GM12878 (cell line): ENCODE measurements at regions not wholly inside any gene's neighbourhood (a gene's known extent, or its start where the extent isn't known, plus 50 kb on each side); places are given as distances from the start of the nearest gene placed in this dataset.

Source experiments
- ATAC-seq: fragments of 200-7000 bp; cut with Tn5 transposase; 3 replicates; pipeline ENCODE4 v1.9.1; 2020; ENCODE audit warnings: mild to moderate bottlenecking, moderate library complexity
- BruUV-seq: library from RNA; stranded (reverse); fragments of 400-500 nt; replicated peaks from 2 replicates; lab custom pipeline; 2021; lab: Mats Ljungman, UMichigan
- CTCF ChIA-PET: fragments of 300-600 bp; sonication (Branson Sonifier 250); formaldehyde crosslinking; extraction: SDS; loops from one replicate; lab custom pipeline; 2021; ENCODE audit warnings: inconsistent platforms; lab: Yijun Ruan, JAX
- POLR2A ChIA-PET: fragments of 350-600 bp; formaldehyde crosslinking; extraction: SDS; loops from one replicate; lab custom pipeline; 2021; ENCODE audit warnings: inconsistent platforms; lab: Charles Lee
- RAD21 ChIA-PET: fragments of 300-600 bp; sonication (Branson Sonifier 250); formaldehyde crosslinking; loops from one replicate; lab custom pipeline; 2023; ENCODE audit warnings: antibody characterized with exemption; ENCODE audit not compliant: unreplicated experiment; lab: Charles Lee
- SMC1A ChIA-PET: fragments of 300-600 bp; sonication (Branson Sonifier 250); formaldehyde crosslinking; loops from one replicate; lab custom pipeline; 2023; ENCODE audit not compliant: unreplicated experiment, uncharacterized antibody; lab: Charles Lee
- DNase-seq: peaks from one replicate; pipeline ENCODE4 v3.0.0-alpha.2; 2011; ENCODE audit warnings: low read depth, low spot score
- FAIRE-seq: peaks from 3 replicates; lab custom pipeline; 2011; peaks lifted over from hg19 to GRCh38; lab: Jason Lieb, UNC
- H2AFZ ChIP-seq: 2 replicates; pipeline ENCODE4 v1.6.0; 2011; ENCODE audit warnings: low read depth, low read length, control low read depth; ENCODE audit not compliant: control insufficient read depth
- H3K27ac ChIP-seq: 2 replicates; pipeline ENCODE4 v1.5.1; 2011; ENCODE audit warnings: control low read depth; ENCODE audit not compliant: control insufficient read depth, insufficient read depth
- H3K27me3 ChIP-seq, 2 experiments: replicated peaks in 1 of 2; 2 replicates each; pipeline versions ENCODE4 v1.6.0 to v1.6.1; 2011; ENCODE audit warnings: low read length in 1 of 2; ENCODE audit not compliant: control insufficient read depth in 2 of 2, insufficient read depth in 2 of 2
- H3K36me3 ChIP-seq, 2 experiments: 2 replicates each; pipeline ENCODE4 v1.5.1; 2011; ENCODE audit warnings: low read length in 1 of 2; ENCODE audit not compliant: control insufficient read depth in 2 of 2, insufficient read depth in 2 of 2
- H3K4me1 ChIP-seq: 2 replicates; pipeline ENCODE4 v1.6.1; 2011; ENCODE audit warnings: mild to moderate bottlenecking, low read length, moderate library complexity, mixed read lengths; ENCODE audit not compliant: control insufficient read depth, insufficient read depth
- H3K4me2 ChIP-seq: 2 replicates; pipeline ENCODE4 v1.6.0; 2011; ENCODE audit warnings: control low read depth; ENCODE audit not compliant: control insufficient read depth, insufficient read depth
- H3K4me3 ChIP-seq: fragments of 200-600 bp; sonication (generic); 2 replicates; pipeline ENCODE4 v1.5.1; 2016
- H3K79me2 ChIP-seq: 2 replicates; pipeline ENCODE4 v1.6.0; 2011; ENCODE audit warnings: low read length; ENCODE audit not compliant: control insufficient read depth, insufficient read depth
- H3K9ac ChIP-seq: 2 replicates; pipeline ENCODE4 v1.8.0; 2011; ENCODE audit warnings: low read length, control low read depth, mixed read lengths; ENCODE audit not compliant: control insufficient read depth, insufficient read depth
- H3K9me3 ChIP-seq: replicated peaks from 3 replicates; pipeline ENCODE4 v1.5.1; 2011; ENCODE audit warnings: mild to moderate bottlenecking, low read length; ENCODE audit not compliant: control insufficient read depth, insufficient read depth
- H4K20me1 ChIP-seq: 2 replicates; pipeline ENCODE4 v1.6.0; 2011; ENCODE audit not compliant: control insufficient read depth, insufficient read depth
- BACH1 ChIP-seq: fragments of 450-650 bp; IDR thresholded peaks from 2 replicates; pipeline ENCODE4 v1.6.1; 2017; ENCODE audit warnings: mild to moderate bottlenecking, borderline replicate concordance
- BRCA1 ChIP-seq: IDR thresholded peaks from 2 replicates; pipeline ENCODE4 v1.6.1; 2011; ENCODE audit warnings: low read depth, low read length, improper control_type of control experiment
- FOXM1 ChIP-seq: IDR thresholded peaks from 2 replicates; pipeline ENCODE4 v1.6.1; 2012; ENCODE audit warnings: low read depth, mild to moderate bottlenecking, inconsistent platforms, low read length, moderate library complexity
- NFYB ChIP-seq: IDR thresholded peaks from 2 replicates; pipeline ENCODE4 v1.6.1; 2011; ENCODE audit warnings: low read depth, mild to moderate bottlenecking, low read length, improper control_type of control experiment, moderate library complexity; ENCODE audit not compliant: insufficient read depth
- NRF1 ChIP-seq: conservative IDR thresholded peaks from 2 replicates; pipeline ENCODE4 v1.6.1; 2011; ENCODE audit warnings: mild to moderate bottlenecking, low read depth, low read length, improper control_type of control experiment
- POLR2AphosphoS2 ChIP-seq: IDR thresholded peaks from 2 replicates; pipeline ENCODE4 v1.6.1; 2011; ENCODE audit warnings: low read depth, mild to moderate bottlenecking, low read length, improper control_type of control experiment, moderate library complexity
- TCF3 ChIP-seq: IDR thresholded peaks from 2 replicates; pipeline ENCODE4 v1.6.1; 2012; ENCODE audit warnings: low read depth, mild to moderate bottlenecking, low read length, borderline replicate concordance; ENCODE audit not compliant: insufficient read depth
- WGBS: methylation state at CpG from one replicate; pipeline ENCODE4 v1.1.6; 2016; ENCODE audit warnings: low lambda C conversion rate; ENCODE audit not compliant: insufficient replicate concordance, insufficient coverage; ENCODE audit errors: missing lambda C conversion rate; 5-methylcytosine and 5-hydroxymethylcytosine counted together
- in situ Hi-C: fragments of 300-500 bp; cut with MboI; formaldehyde crosslinking; loops from 9 replicates; pipeline ENCODE4 v1.14.3; 2018; ENCODE audit warnings: mixed read lengths
- intact Hi-C: fragments of 100-400 bp; cut with micrococcal nuclease; formaldehyde crosslinking; loops from one replicate; pipeline ENCODE4 v1.14.2; 2022; ENCODE audit not compliant: unreplicated experiment
- TF ChIP-seq, protein P1 (sequence below): fragments of 450-650 bp; formaldehyde crosslinking; IDR thresholded peaks from 2 replicates; pipeline ENCODE4 v1.5.0; 2022; ENCODE audit warnings: mild to moderate bottlenecking, missing genetic modification characterization
- TF ChIP-seq, protein P2 (sequence below): fragments of 450-650 bp; IDR thresholded peaks from 2 replicates; pipeline ENCODE4 v1.6.1; 2017; ENCODE audit warnings: mild to moderate bottlenecking, low read depth, inconsistent platforms; ENCODE audit not compliant: poor library complexity, severe bottlenecking
- TF ChIP-seq, protein P3 (sequence below): fragments of 450-650 bp; IDR thresholded peaks from 2 replicates; pipeline ENCODE4 v1.6.1; 2017; ENCODE audit warnings: borderline replicate concordance

DNA sequence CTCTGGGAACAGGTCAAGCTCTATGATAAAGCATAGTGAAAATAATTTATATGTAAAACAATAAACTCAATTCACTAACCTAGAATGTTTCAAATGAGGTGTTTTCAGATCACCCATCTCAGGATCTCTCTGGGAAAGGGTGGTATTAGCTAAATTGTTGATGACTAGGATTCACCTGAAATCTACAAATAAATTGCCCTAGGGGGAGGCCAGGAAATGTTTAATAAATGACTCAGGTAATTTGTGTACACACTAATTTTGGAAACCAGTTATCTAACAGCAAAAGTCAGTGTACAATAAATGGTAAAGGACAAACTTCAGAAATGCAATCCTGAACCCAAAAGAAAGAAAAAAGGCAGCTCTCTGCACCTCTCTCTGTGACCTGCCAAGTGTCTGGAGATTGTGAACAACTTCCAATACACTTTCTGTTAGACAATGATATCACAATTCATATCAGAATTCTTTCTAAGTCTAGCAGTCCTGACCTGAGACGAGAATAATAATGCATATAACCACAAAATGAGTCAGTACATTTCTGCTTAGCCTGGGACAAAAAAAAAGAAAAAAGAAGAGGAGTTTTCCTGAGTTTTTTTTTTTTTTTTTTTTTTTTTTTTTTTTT lies 760.0 kb downstream of the EPHA4 start:
- ATAC-seq (no peak), FAIRE-seq (no peak), DNase-seq (no peak)
- Histone ChIP-seq H3K27ac (no peak overlapping the region), H3K4me2 (no peak overlapping the region), H2AFZ (no peak overlapping the region), H3K79me2 (no peaks in the 10 kb centered on the region), H3K9ac (no peak overlapping the region), H4K20me1 (no peaks in the 10 kb centered on the region), H3K4me3 (no peak overlapping the region), H3K9me3 (no peaks in the 10 kb centered on the region), H3K27me3 (no peaks in the 10 kb centered on the region), H3K4me1 (no peaks in the 10 kb centered on the region), H3K36me3 (no peaks in the 10 kb centered on the region)
- ChIA-PET RAD21 (no interaction called here), SMC1A (no interaction called here), POLR2A (interaction anchor here (0.5 kb wide), 1 partner anchor 738 kb away, joined by 7 read pairs; no protein-coding TSS in a partner anchor), CTCF (no interaction called here)
- in situ Hi-C loops: no loop called here
- TF ChIP-seq BACH1 (no peak), TCF3 (no peak), NRF1 (no peak)
- no TSS peak for BruUV-seq
- intact Hi-C loops: no loop called here
- 0% methylated on average over 1 of the region's 1 CpG for WGBS

DNA sequence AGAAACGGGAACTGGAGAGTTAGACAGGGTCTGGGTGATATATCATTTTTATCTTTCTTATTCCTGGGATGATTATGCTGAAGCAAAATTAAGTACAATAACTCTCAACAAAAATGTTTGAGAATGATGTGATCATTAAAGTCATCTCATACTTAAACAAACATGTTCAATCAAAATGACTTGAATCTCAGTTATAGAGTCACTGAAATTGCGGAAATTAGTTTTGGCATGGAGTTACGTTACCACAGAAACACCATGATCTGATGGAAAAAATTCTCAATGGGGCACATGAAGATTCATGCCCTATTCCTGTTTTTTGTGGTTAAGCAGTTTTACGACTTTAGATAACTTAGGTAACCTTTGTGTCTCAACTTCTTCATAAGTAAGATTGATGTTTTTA lies 757.7 kb downstream of the EPHA4 start:
- Histone ChIP-seq H3K4me3 (no peak overlapping the region), H3K27ac (no peak overlapping the region), H4K20me1 (no peaks in the 10 kb centered on the region), H3K27me3 (no peaks in the 10 kb centered on the region), H3K9ac (no peak overlapping the region), H3K4me2 (no peak overlapping the region), H3K79me2 (no peaks in the 10 kb centered on the region), H3K36me3 (no peaks in the 10 kb centered on the region), H3K4me1 (no peaks in the 10 kb centered on the region), H2AFZ (no peak overlapping the region), H3K9me3 (no peaks in the 10 kb centered on the region)
- ChIA-PET RAD21 (no interaction called here), POLR2A (no interaction called here), SMC1A (no interaction called here), CTCF (no interaction called here)
- ATAC-seq: no peak
- no TSS peak for BruUV-seq
- no peak for FAIRE-seq
- in situ Hi-C loops: no loop called here
- no peak for DNase-seq
- 8% methylated on average over 4 of the region's 4 CpGs for whole genome bisulfite sequencing
- intact Hi-C loops: no loop called here
- TF ChIP-seq NFYB: no peak
- no peak for TF ChIP-seq FOXM1
- TF ChIP-seq, protein P1, sequence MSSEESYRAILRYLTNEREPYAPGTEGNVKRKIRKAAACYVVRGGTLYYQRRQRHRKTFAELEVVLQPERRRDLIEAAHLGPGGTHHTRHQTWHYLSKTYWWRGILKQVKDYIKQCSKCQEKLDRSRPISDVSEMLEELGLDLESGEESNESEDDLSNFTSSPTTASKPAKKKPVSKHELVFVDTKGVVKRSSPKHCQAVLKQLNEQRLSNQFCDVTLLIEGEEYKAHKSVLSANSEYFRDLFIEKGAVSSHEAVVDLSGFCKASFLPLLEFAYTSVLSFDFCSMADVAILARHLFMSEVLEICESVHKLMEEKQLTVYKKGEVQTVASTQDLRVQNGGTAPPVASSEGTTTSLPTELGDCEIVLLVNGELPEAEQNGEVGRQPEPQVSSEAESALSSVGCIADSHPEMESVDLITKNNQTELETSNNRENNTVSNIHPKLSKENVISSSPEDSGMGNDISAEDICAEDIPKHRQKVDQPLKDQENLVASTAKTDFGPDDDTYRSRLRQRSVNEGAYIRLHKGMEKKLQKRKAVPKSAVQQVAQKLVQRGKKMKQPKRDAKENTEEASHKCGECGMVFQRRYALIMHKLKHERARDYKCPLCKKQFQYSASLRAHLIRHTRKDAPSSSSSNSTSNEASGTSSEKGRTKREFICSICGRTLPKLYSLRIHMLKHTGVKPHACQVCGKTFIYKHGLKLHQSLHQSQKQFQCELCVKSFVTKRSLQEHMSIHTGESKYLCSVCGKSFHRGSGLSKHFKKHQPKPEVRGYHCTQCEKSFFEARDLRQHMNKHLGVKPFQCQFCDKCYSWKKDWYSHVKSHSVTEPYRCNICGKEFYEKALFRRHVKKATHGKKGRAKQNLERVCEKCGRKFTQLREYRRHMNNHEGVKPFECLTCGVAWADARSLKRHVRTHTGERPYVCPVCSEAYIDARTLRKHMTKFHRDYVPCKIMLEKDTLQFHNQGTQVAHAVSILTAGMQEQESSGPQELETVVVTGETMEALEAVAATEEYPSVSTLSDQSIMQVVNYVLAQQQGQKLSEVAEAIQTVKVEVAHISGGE (CRISPR knock-in tag): no peak
- TF ChIP-seq, protein P2, sequence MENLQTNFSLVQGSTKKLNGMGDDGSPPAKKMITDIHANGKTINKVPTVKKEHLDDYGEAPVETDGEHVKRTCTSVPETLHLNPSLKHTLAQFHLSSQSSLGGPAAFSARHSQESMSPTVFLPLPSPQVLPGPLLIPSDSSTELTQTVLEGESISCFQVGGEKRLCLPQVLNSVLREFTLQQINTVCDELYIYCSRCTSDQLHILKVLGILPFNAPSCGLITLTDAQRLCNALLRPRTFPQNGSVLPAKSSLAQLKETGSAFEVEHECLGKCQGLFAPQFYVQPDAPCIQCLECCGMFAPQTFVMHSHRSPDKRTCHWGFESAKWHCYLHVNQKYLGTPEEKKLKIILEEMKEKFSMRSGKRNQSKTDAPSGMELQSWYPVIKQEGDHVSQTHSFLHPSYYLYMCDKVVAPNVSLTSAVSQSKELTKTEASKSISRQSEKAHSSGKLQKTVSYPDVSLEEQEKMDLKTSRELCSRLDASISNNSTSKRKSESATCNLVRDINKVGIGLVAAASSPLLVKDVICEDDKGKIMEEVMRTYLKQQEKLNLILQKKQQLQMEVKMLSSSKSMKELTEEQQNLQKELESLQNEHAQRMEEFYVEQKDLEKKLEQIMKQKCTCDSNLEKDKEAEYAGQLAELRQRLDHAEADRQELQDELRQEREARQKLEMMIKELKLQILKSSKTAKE: no peak
- no peak for TF ChIP-seq POLR2AphosphoS2
- TF ChIP-seq BRCA1: no peak
- TF ChIP-seq, protein P3, sequence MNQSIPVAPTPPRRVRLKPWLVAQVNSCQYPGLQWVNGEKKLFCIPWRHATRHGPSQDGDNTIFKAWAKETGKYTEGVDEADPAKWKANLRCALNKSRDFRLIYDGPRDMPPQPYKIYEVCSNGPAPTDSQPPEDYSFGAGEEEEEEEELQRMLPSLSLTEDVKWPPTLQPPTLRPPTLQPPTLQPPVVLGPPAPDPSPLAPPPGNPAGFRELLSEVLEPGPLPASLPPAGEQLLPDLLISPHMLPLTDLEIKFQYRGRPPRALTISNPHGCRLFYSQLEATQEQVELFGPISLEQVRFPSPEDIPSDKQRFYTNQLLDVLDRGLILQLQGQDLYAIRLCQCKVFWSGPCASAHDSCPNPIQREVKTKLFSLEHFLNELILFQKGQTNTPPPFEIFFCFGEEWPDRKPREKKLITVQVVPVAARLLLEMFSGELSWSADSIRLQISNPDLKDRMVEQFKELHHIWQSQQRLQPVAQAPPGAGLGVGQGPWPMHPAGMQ: no peak
